ENCODE measurements at regions not wholly inside any gene's neighbourhood (a gene's known extent, or its start where the extent isn't known, plus 50 kb on each side); places are given as distances from the start of the nearest gene placed in this dataset.

DNA sequence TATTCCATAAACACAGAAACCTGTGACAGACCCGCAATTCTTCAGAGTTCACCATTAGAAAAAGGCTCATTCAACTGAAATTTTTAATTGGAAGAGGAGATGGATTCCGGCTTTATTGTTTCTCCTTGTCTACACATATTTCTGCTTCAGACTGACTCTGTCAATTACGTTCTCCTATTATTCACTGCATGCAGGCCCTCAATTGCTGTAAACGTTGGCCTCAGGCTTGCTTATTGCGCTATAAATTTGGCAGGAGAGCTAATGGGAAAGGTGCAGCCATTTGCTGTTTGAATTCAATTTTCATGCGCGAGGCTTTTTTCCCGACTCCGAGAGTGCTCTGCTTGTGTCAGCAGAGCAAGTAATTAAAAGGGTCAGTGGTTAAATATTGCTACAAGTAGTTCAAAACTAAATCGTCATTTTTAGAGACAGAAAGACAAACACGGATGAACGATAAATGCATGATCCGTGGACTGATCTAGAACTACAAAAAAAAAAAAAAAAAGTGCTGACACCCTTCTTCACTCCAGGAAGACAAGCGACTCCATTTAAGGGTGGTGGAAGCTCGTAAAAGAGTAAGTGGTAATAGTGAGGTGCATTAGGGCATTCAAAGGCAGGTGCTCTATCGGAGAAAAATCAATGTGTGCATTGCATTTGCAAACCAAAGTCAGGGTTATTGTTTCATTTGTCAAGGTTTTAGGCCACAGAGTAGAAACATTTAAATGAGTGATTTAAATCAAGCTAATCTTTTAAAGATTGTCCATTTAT lies 841.6 kb upstream of the FRG1 start:
- H3K36me3 ChIP-seq (ENCODE audit: insufficient read depth), result no peaks in the 10 kb centered on the region
- no peak overlapping the region for H3K9ac ChIP-seq
- no peak for TF ChIP-seq CTCF (conservative IDR thresholded peaks at IDR 0.05; ENCODE audit: low read depth, low read length)
- no peak overlapping the region for H3K4me2 ChIP-seq
- H3K4me1 ChIP-seq (ENCODE audit: low read depth, poor library complexity, severe bottlenecking), result no peaks in the 10 kb centered on the region
- no peak overlapping the region for H3K4me3 ChIP-seq (IDR thresholded peaks at IDR 0.05; ENCODE audit: insufficient read depth, low read depth, low read length)
- no peaks in the 10 kb centered on the region for H3K79me2 ChIP-seq (ENCODE audit: insufficient read depth, low read depth)
- H3K27ac ChIP-seq, result no peak overlapping the region
- H4K20me1 ChIP-seq (ENCODE audit: insufficient read depth), result no peaks in the 10 kb centered on the region
- H3K27me3 ChIP-seq (ENCODE audit: insufficient read depth, low read depth), result no peaks in the 10 kb centered on the region
- no peak overlapping the region for H2AFZ ChIP-seq (ENCODE audit: low read depth)

- no peaks in the 10 kb centered on the region for H3K79me2 ChIP-seq (ENCODE audit: insufficient read depth, low read depth)
- H3K4me1 ChIP-seq (ENCODE audit: low read depth, poor library complexity, severe bottlenecking), result no peaks in the 10 kb centered on the region
- H2AFZ ChIP-seq (ENCODE audit: low read depth), result no peak overlapping the region
- H3K27ac ChIP-seq, result no peak overlapping the region
- no peaks in the 10 kb centered on the region for H4K20me1 ChIP-seq (ENCODE audit: insufficient read depth)
- no peak overlapping the region for H3K9ac ChIP-seq
- H3K27me3 ChIP-seq (ENCODE audit: insufficient read depth, low read depth), result no peaks in the 10 kb centered on the region
- no peak overlapping the region for H3K4me3 ChIP-seq (IDR thresholded peaks at IDR 0.05; ENCODE audit: insufficient read depth, low read depth, low read length)
- TF ChIP-seq CTCF (conservative IDR thresholded peaks at IDR 0.05; ENCODE audit: low read depth, low read length), result no peak
- H3K4me2 ChIP-seq, result no peak overlapping the region
- H3K36me3 ChIP-seq (ENCODE audit: insufficient read depth), result no peaks in the 10 kb centered on the region
Observed at GRCh38 chr4:189113389-189113888, 827.2 kb upstream of the FRG1 start.

DNA sequence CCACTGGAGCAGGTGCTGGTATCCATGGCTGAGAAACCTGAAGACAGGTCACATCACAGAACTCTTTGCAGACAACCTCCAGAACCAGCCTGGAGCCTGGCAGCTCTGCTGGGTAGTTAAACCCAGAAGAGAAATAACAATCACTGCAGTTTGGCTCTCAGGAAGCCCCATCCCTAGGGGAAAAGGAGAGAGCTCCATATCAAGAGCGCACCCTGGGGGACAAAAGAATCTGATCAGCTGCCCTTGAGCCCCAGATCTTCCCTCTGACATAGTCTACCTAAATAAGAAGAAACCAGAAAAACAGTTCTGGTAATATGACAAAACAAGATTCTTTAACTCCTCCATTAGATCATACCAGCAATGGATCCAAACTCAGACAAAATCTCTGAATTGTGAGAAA lies 823.2 kb upstream of the FRG1 start:
- Histone ChIP-seq H4K20me1 (ENCODE audit: insufficient read depth) (no peaks in the 10 kb centered on the region), H3K27ac (no peak overlapping the region), H3K4me3 (IDR thresholded peaks at IDR 0.05; ENCODE audit: insufficient read depth, low read depth, low read length) (no peak overlapping the region), H3K9ac (no peak overlapping the region), H3K27me3 (ENCODE audit: insufficient read depth, low read depth) (no peaks in the 10 kb centered on the region), H2AFZ (ENCODE audit: low read depth) (no peak overlapping the region), H3K4me2 (no peak overlapping the region), H3K36me3 (ENCODE audit: insufficient read depth) (no peaks in the 10 kb centered on the region), H3K79me2 (ENCODE audit: insufficient read depth, low read depth) (no peaks in the 10 kb centered on the region), H3K4me1 (ENCODE audit: low read depth, poor library complexity, severe bottlenecking) (no peaks in the 10 kb centered on the region)
- no peak for TF ChIP-seq CTCF (conservative IDR thresholded peaks at IDR 0.05; ENCODE audit: low read depth, low read length)

DNA sequence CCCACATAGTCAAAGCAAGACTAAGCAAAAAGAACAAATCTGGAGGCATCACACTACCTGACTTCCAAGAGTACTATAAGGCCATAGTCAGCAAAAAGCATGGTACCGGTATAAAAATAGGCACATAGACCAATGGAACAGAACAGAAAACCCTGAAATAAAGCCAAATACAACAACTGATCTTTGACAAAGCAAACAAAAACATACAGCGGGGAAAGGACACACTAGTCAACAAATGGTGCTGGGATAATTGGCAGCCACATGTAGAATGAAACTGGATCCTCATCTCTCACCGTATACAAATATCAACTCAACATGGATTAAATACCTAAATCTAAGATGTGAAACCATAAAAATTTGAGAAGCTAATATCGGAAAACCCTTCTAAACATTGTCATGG lies 819.3 kb upstream of the FRG1 start:
- Histone ChIP-seq H4K20me1 (ENCODE audit: insufficient read depth) (no peaks in the 10 kb centered on the region), H2AFZ (ENCODE audit: low read depth) (no peak overlapping the region), H3K9ac (no peak overlapping the region), H3K4me3 (IDR thresholded peaks at IDR 0.05; ENCODE audit: insufficient read depth, low read depth, low read length) (no peak overlapping the region), H3K27ac (no peak overlapping the region), H3K27me3 (ENCODE audit: insufficient read depth, low read depth) (no peaks in the 10 kb centered on the region), H3K4me2 (no peak overlapping the region), H3K4me1 (ENCODE audit: low read depth, poor library complexity, severe bottlenecking) (peaks cover 4% of the 10 kb centered on the region), H3K36me3 (ENCODE audit: insufficient read depth) (no peaks in the 10 kb centered on the region), H3K79me2 (ENCODE audit: insufficient read depth, low read depth) (no peaks in the 10 kb centered on the region)
- no peak for TF ChIP-seq CTCF (conservative IDR thresholded peaks at IDR 0.05; ENCODE audit: low read depth, low read length)
